Neural cell (in vitro differentiated cells): ENCODE measurements at regions not wholly inside any gene's neighbourhood (a gene's known extent, or its start where the extent isn't known, plus 50 kb on each side); places are given as distances from the start of the nearest gene placed in this dataset.
"Not testable (repeated sequence)": the region's sequence is repeated elsewhere in the genome, so short reads cannot be mapped to it uniquely, and the experiment has no call there.

ENCODE experiments used
- H2AFZ ChIP-seq: fragments of 200-600, 300-800 bp; sonication (generic), shearing (Covaris generic); 2 replicates; pipeline ENCODE4 v1.6.0; 2014; ENCODE audit warnings: low read depth, mild to moderate bottlenecking, antibody characterized with exemption, low read length, moderate library complexity
- H3F3A ChIP-seq: fragments of 200-600 bp; shearing (Covaris generic); 2 replicates; pipeline ENCODE4 v1.6.1; 2016; ENCODE audit warnings: mild to moderate bottlenecking, moderate library complexity, mixed read lengths, antibody characterized with exemption, low read length; ENCODE audit not compliant: insufficient read depth, poor library complexity, severe bottlenecking
- H3K27ac ChIP-seq: fragments of 200-600, 300-800 bp; sonication (generic), shearing (Covaris generic); 2 replicates; pipeline ENCODE4 v1.5.1; 2014; ENCODE audit warnings: mild to moderate bottlenecking, low read length, moderate library complexity
- H3K27me3 ChIP-seq: fragments of 300-800, 200-600 bp; sonication (generic), shearing (Covaris generic); 2 replicates; pipeline ENCODE4 v1.6.0; 2014; ENCODE audit warnings: mild to moderate bottlenecking, low read depth, low read length, moderate library complexity; ENCODE audit not compliant: insufficient read depth
- H3K36me3 ChIP-seq: fragments of 300-800, 200-600 bp; sonication (generic), shearing (Covaris generic); 2 replicates; pipeline ENCODE4 v1.5.1; 2014; ENCODE audit warnings: mild to moderate bottlenecking, antibody characterized with exemption, low read length, moderate library complexity; ENCODE audit not compliant: insufficient read depth
- H3K4me2 ChIP-seq: fragments of 300-800, 200-600 bp; sonication (generic), shearing (Covaris generic); 2 replicates; pipeline ENCODE4 v1.6.0; 2014; ENCODE audit warnings: mild to moderate bottlenecking, low read length
- H3K4me3 ChIP-seq: fragments of 300-800, 200-600 bp; sonication (generic), shearing (Covaris generic); 2 replicates; pipeline ENCODE4 v1.5.1; 2014; ENCODE audit warnings: mild to moderate bottlenecking, low read length, moderate library complexity
- H3K79me2 ChIP-seq: fragments of 200-600 bp; shearing (Covaris generic); replicated peaks from 2 replicates; pipeline ENCODE4 v1.6.0; 2014; ENCODE audit warnings: mild to moderate bottlenecking, low read length, moderate library complexity; ENCODE audit not compliant: insufficient read depth
- H3K9ac ChIP-seq: fragments of 300-800, 200-600 bp; sonication (generic), shearing (Covaris generic); 2 replicates; pipeline ENCODE4 v1.6.1; 2016; ENCODE audit warnings: mild to moderate bottlenecking, low read length, mixed read lengths
- H3K9me2 ChIP-seq: fragments of 200-600 bp; shearing (Covaris generic); 2 replicates; pipeline ENCODE4 v1.6.1; 2016; ENCODE audit warnings: mild to moderate bottlenecking, low read length, mixed read lengths; ENCODE audit not compliant: insufficient read depth
- H3K9me3 ChIP-seq: fragments of 200-600, 300-800 bp; sonication (generic), shearing (Covaris generic); 2 replicates; pipeline ENCODE4 v1.6.1; 2016; ENCODE audit warnings: mild to moderate bottlenecking, mixed run types, low read length, moderate library complexity, mixed read lengths
- H4K20me1 ChIP-seq: fragments of 200-600 bp; shearing (Covaris generic); 2 replicates; pipeline ENCODE4 v1.6.1; 2016; ENCODE audit warnings: mild to moderate bottlenecking, mixed run types; ENCODE audit not compliant: insufficient read depth
- EP300 ChIP-seq: fragments of 450-650 bp; conservative IDR thresholded peaks from 2 replicates; pipeline ENCODE4 v1.6.1; 2014; ENCODE audit warnings: antibody characterized with exemption, mild to moderate bottlenecking, moderate library complexity; ENCODE audit not compliant: poor library complexity, severe bottlenecking
- EZH2 ChIP-seq: fragments of 200-600, 300-800 bp; shearing (Covaris generic), sonication (generic); IDR thresholded peaks from 2 replicates; pipeline ENCODE4 v1.6.1; 2014; ENCODE audit warnings: antibody characterized with exemption, low read length, borderline replicate concordance, mild to moderate bottlenecking; ENCODE audit not compliant: insufficient read depth, poor library complexity, severe bottlenecking
- MXI1 ChIP-seq: fragments of 450-650 bp; conservative IDR thresholded peaks from 2 replicates; pipeline ENCODE4 v1.6.1; 2014; ENCODE audit warnings: antibody characterized with exemption, mild to moderate bottlenecking; ENCODE audit not compliant: poor library complexity, severe bottlenecking
- POLR2AphosphoS5 ChIP-seq: IDR thresholded peaks from 2 replicates; pipeline ENCODE4 v1.6.1; 2012
- RAD21 ChIP-seq: fragments of 450-650 bp; conservative IDR thresholded peaks from 2 replicates; pipeline ENCODE4 v1.6.1; 2014; ENCODE audit warnings: antibody characterized with exemption, mild to moderate bottlenecking, moderate library complexity
- SMC3 ChIP-seq: fragments of 450-650 bp; conservative IDR thresholded peaks from 2 replicates; pipeline ENCODE4 v1.6.1; 2014; ENCODE audit warnings: antibody characterized with exemption, mild to moderate bottlenecking, moderate library complexity; ENCODE audit not compliant: poor library complexity
- TAF1 ChIP-seq: IDR thresholded peaks from 2 replicates; pipeline ENCODE4 v1.6.1; 2012; ENCODE audit warnings: low read depth
- TF ChIP-seq, protein P1 (sequence below): fragments of 450-650 bp; IDR thresholded peaks from 2 replicates; pipeline ENCODE4 v1.5.1; 2014; ENCODE audit warnings: antibody characterized with exemption, mild to moderate bottlenecking, moderate library complexity; ENCODE audit not compliant: poor library complexity, severe bottlenecking
- TF ChIP-seq, protein P2 (sequence below): IDR thresholded peaks from 2 replicates; pipeline ENCODE4 v1.6.1; 2012; ENCODE audit warnings: borderline replicate concordance

DNA sequence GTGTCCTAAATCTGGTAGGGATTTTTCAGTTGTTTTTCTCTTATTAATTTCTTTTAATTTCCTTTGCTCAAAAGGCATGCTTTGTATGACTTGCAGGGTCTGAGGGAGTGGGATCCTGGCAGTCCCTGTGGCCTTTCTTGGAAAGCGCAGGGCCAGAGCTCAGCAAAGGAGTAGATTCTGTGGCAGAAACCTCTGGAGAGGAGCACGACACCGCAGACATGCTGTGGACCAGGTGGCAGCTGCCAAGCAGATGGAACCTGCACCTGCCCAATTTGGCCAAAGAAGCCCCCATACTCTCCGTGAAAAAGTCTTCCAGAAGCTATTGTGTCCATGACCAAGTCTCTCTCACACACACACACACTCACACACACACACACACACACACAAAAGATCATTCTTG, 78.9 kb upstream of the FGF3 start:
- H3F3A ChIP-seq, result no peaks in the 10 kb centered on the region
- no peak overlapping the region for H3K4me2 ChIP-seq
- H3K27ac ChIP-seq, result no peak overlapping the region
- no peak overlapping the region for H3K9ac ChIP-seq
- H3K79me2 ChIP-seq, result no peaks in the 10 kb centered on the region
- no peaks in the 10 kb centered on the region for H3K36me3 ChIP-seq
- TF ChIP-seq POLR2AphosphoS5 (no peak), EZH2 (no peak), RAD21 (no peak), SMC3 (no peak), EP300 (no peak), TAF1 (no peak), MXI1 (no peak)
- TF ChIP-seq, protein P1, sequence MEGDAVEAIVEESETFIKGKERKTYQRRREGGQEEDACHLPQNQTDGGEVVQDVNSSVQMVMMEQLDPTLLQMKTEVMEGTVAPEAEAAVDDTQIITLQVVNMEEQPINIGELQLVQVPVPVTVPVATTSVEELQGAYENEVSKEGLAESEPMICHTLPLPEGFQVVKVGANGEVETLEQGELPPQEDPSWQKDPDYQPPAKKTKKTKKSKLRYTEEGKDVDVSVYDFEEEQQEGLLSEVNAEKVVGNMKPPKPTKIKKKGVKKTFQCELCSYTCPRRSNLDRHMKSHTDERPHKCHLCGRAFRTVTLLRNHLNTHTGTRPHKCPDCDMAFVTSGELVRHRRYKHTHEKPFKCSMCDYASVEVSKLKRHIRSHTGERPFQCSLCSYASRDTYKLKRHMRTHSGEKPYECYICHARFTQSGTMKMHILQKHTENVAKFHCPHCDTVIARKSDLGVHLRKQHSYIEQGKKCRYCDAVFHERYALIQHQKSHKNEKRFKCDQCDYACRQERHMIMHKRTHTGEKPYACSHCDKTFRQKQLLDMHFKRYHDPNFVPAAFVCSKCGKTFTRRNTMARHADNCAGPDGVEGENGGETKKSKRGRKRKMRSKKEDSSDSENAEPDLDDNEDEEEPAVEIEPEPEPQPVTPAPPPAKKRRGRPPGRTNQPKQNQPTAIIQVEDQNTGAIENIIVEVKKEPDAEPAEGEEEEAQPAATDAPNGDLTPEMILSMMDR, result no peak
- H3K9me2 ChIP-seq, result no peaks in the 10 kb centered on the region
- H2AFZ ChIP-seq, result no peak overlapping the region
- no peaks in the 10 kb centered on the region for H4K20me1 ChIP-seq
- H3K4me3 ChIP-seq, result no peak overlapping the region
- H3K9me3 ChIP-seq, result no peaks in the 10 kb centered on the region
- H3K27me3 ChIP-seq, result no peaks in the 10 kb centered on the region

DNA sequence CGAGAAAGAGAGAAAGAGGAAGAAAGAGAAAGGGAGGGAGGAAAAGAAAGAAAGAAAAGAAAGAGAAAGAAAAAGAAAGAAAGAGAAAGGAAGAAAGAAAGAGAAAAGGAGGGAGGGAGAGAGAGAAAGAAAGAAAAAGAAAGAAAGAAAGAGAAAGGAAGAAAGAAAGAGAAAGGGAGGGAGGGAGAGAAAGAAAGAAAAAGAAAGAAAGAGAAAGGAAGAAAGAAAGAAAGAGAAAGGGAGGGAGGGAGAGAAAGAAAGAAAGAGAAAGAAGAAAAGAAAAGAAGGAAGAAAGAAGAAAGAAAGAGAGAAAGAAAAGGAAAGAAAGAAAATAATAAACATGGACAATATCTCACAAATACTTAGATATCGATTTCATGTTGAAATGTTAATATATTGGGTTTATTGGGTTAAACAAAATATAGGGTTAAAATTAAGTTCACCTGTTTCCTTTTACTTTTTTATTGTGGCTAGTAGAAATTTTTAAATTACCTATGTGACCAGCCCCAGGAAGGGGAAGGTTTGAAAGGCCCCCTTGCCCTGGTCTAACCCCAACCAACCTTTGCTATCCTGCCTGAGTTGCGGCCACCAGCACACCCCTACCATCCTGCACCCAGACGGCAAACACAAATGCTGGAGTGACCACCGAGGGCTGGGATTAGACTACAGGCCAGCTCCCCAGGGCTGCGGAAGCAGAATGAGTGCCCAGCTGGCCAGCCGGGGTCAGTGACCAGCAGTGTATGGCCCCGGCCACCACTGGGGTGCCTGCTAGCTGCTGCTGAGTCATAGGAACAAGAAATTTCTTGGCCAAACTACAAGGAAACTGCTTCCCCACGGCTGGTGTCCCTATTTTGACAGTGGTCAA, 81.0 kb upstream of the FGF3 start:
- Histone ChIP-seq H3K9ac (no peak overlapping the region), H3K27me3 (no peaks in the 10 kb centered on the region), H3K36me3 (no peaks in the 10 kb centered on the region), H3K79me2 (no peaks in the 10 kb centered on the region), H3K9me2 (no peaks in the 10 kb centered on the region), H2AFZ (no peak overlapping the region), H3K27ac (no peak overlapping the region), H3K4me2 (no peak overlapping the region), H3F3A (no peaks in the 10 kb centered on the region), H3K9me3 (no peaks in the 10 kb centered on the region), H3K4me3 (no peak overlapping the region), H4K20me1 (no peaks in the 10 kb centered on the region)
- TF ChIP-seq EZH2 (no peak), SMC3 (no peak), POLR2AphosphoS5 (no peak), MXI1 (no peak), RAD21 (no peak)
- TF ChIP-seq, protein P2, sequence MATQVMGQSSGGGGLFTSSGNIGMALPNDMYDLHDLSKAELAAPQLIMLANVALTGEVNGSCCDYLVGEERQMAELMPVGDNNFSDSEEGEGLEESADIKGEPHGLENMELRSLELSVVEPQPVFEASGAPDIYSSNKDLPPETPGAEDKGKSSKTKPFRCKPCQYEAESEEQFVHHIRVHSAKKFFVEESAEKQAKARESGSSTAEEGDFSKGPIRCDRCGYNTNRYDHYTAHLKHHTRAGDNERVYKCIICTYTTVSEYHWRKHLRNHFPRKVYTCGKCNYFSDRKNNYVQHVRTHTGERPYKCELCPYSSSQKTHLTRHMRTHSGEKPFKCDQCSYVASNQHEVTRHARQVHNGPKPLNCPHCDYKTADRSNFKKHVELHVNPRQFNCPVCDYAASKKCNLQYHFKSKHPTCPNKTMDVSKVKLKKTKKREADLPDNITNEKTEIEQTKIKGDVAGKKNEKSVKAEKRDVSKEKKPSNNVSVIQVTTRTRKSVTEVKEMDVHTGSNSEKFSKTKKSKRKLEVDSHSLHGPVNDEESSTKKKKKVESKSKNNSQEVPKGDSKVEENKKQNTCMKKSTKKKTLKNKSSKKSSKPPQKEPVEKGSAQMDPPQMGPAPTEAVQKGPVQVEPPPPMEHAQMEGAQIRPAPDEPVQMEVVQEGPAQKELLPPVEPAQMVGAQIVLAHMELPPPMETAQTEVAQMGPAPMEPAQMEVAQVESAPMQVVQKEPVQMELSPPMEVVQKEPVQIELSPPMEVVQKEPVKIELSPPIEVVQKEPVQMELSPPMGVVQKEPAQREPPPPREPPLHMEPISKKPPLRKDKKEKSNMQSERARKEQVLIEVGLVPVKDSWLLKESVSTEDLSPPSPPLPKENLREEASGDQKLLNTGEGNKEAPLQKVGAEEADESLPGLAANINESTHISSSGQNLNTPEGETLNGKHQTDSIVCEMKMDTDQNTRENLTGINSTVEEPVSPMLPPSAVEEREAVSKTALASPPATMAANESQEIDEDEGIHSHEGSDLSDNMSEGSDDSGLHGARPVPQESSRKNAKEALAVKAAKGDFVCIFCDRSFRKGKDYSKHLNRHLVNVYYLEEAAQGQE, result no peak

DNA sequence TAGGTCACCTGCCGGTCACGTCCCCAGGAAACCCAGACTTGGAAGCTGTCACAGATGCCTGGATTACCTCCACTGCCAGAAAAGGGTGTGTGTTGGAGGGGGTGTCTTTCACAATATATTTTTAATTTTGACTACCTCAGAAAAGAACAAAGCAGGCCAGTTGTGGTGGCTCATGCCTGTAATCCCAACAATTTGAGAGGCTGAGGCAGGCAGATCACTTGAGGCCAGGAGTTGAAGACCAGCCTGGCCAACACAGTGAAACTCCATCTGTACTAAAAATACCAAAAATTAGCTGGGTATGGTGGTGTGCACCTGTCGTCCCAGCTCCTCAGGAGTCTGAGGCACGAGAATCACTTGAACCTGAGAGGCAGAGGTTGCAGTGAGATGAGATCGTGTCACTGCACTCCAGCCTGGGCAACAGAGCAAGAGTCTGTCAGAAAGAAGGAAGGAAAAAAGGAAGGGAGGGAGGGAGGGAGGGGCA, 81.6 kb upstream of the FGF3 start:
- H3K27ac ChIP-seq, H3K79me2 ChIP-seq, H2AFZ ChIP-seq, H3K9me2 ChIP-seq, H3K4me2 ChIP-seq, H3K27me3 ChIP-seq, H3F3A ChIP-seq, H3K9me3 ChIP-seq, H3K36me3 ChIP-seq, H4K20me1 ChIP-seq, H3K9ac ChIP-seq, H3K4me3 ChIP-seq: not testable (repeated sequence)
